K562 (cell line): ENCODE measurements at regions not wholly inside any gene's neighbourhood (a gene's known extent, or its start where the extent isn't known, plus 50 kb on each side); places are given as distances from the start of the nearest gene placed in this dataset.
A peak's percentile ranks its signal among the peaks of the same experiment; 100 is the strongest.

Experiments used
- ATAC-seq: fragments of 200-7000 bp; cut with Tn5 transposase; 3 replicates; pipeline ENCODE4 v1.9.1; 2020; ENCODE audit warnings: moderate library complexity
- BruUV-seq: library from RNA; stranded (reverse); fragments of 400-500 nt; replicated peaks from 2 replicates; lab custom pipeline; 2021; lab: Mats Ljungman, UMichigan
- CTCF ChIA-PET: fragments of 300-600 bp; formaldehyde crosslinking; extraction: SDS; loops from one replicate; lab custom pipeline; 2021; ENCODE audit warnings: low intra/inter-chr PET ratio; lab: Yijun Ruan, JAX
- POLR2A ChIA-PET: fragments of 300-600, 350-650 bp; sonication (Branson Sonifier 250); formaldehyde crosslinking; extraction: SDS; loops from one replicate; lab custom pipeline; 2021; ENCODE audit warnings: antibody characterized with exemption, inconsistent platforms; lab: Yijun Ruan, JAX
- DNase-seq, 4 experiments: peaks; one replicate each; pipeline versions ENCODE4 v3.0.0 to v3.0.0-alpha.2; 2011 to 2018; ENCODE audit warnings: low spot score in 3 of 4, mixed read lengths in 3 of 4; ENCODE audit errors: extremely low read depth in 1 of 4
- FAIRE-seq: peaks from 2 replicates; lab custom pipeline; 2011; peaks lifted over from hg19 to GRCh38; lab: Jason Lieb, UNC
- H2AFZ ChIP-seq: 2 replicates; pipeline ENCODE4 v1.6.0; 2011; ENCODE audit warnings: low read depth, low read length, control low read depth, inconsistent platforms
- H3K27ac ChIP-seq: fragments of 200-600 bp; 3 replicates; pipeline ENCODE4 v1.8.0; 2011; ENCODE audit warnings: low read depth, mild to moderate bottlenecking, control low read depth, inconsistent platforms, low read length, moderate library complexity, mixed read lengths; ENCODE audit errors: extremely low read depth
- H3K27me3 ChIP-seq, 2 experiments: fragments of 300-600 bp in 1 of 2; 2 replicates in 1 of 2; 3 replicates in 1 of 2; pipeline versions ENCODE4 v1.6.0 to v1.8.0; 2011; ENCODE audit warnings: inconsistent platforms in 2 of 2, low read length in 2 of 2, mild to moderate bottlenecking in 1 of 2, mixed read lengths in 1 of 2, moderate library complexity in 1 of 2; ENCODE audit not compliant: control insufficient read depth in 2 of 2, insufficient read depth in 2 of 2
- H3K36me3 ChIP-seq: fragments of 300-600 bp; 3 replicates; pipeline ENCODE4 v1.8.0; 2011; ENCODE audit warnings: mild to moderate bottlenecking, low read length, inconsistent platforms; ENCODE audit not compliant: control insufficient read depth, insufficient read depth
- H3K4me1 ChIP-seq, 2 experiments: fragments of 200-600 bp in 1 of 2; replicated peaks in 1 of 2; 2 replicates in 1 of 2; 3 replicates in 1 of 2; pipeline versions ENCODE4 v1.5.1 to v1.8.0; 2011; ENCODE audit warnings: inconsistent platforms in 2 of 2, low read length in 2 of 2, mild to moderate bottlenecking in 1 of 2, mixed read lengths in 1 of 2, moderate library complexity in 1 of 2; ENCODE audit not compliant: control insufficient read depth in 2 of 2, insufficient read depth in 2 of 2
- H3K4me2 ChIP-seq: 2 replicates; pipeline ENCODE4 v1.6.1; 2011; ENCODE audit warnings: low read length, control low read depth, inconsistent platforms, mixed read lengths; ENCODE audit not compliant: insufficient read depth
- H3K4me3 ChIP-seq: fragments of 200-600 bp; sonication (generic), shearing (Covaris generic); 2 replicates; pipeline ENCODE4 v1.5.1; 2016; ENCODE audit warnings: control low read depth, inconsistent platforms
- H3K79me2 ChIP-seq: fragments of 200-600 bp; 3 replicates; pipeline ENCODE4 v1.8.0; 2011; ENCODE audit warnings: low read length, inconsistent platforms; ENCODE audit not compliant: control insufficient read depth, insufficient read depth
- H3K9ac ChIP-seq, 2 experiments: 2 replicates each; pipeline versions ENCODE4 v1.6.0 to v1.6.1; 2011; ENCODE audit warnings: low read depth in 2 of 2, low read length in 2 of 2, control low read depth in 1 of 2, inconsistent platforms in 1 of 2, mild to moderate bottlenecking in 1 of 2, mixed read lengths in 1 of 2; ENCODE audit not compliant: insufficient read depth in 1 of 2
- H3K9me1 ChIP-seq: one replicate; pipeline ENCODE4 v1.6.0; 2011; ENCODE audit warnings: inconsistent platforms, mild to moderate bottlenecking, low read length, moderate library complexity; ENCODE audit not compliant: control insufficient read depth, insufficient read depth
- H3K9me3 ChIP-seq: replicated peaks from 2 replicates; pipeline ENCODE4 v1.5.1; 2011; ENCODE audit warnings: low read depth, low read length, inconsistent platforms; ENCODE audit not compliant: control insufficient read depth, insufficient read depth
- H4K20me1 ChIP-seq: replicated peaks from 2 replicates; pipeline ENCODE4 v1.6.1; 2011; ENCODE audit warnings: low read length, inconsistent platforms, mixed read lengths; ENCODE audit not compliant: control insufficient read depth, insufficient read depth
- C11orf30 ChIP-seq: fragments of 450-650 bp; IDR thresholded peaks from 2 replicates; pipeline ENCODE4 v1.6.1; 2016; ENCODE audit warnings: low read depth, mild to moderate bottlenecking
- ESRRA ChIP-seq: fragments of 450-650 bp; IDR thresholded peaks from 2 replicates; pipeline ENCODE4 v1.6.1; 2014; ENCODE audit warnings: low read depth, mild to moderate bottlenecking, moderate library complexity, borderline replicate concordance
- LCOR ChIP-seq: sonication (generic); formaldehyde crosslinking; IDR thresholded peaks from 2 replicates; pipeline ENCODE4 v1.8.0; 2022; ENCODE audit warnings: mild to moderate bottlenecking, missing genetic modification reagents
- MAFF ChIP-seq: IDR thresholded peaks from 2 replicates; pipeline ENCODE4 v1.6.1; 2012; ENCODE audit warnings: low read length, improper control_type of control experiment
- MAFG ChIP-seq: fragments of 450-650 bp; conservative IDR thresholded peaks from 2 replicates; pipeline ENCODE4 v1.6.1; 2016; ENCODE audit warnings: missing genetic modification characterization, missing compliant biosample characterization
- MAFK ChIP-seq: IDR thresholded peaks from 2 replicates; pipeline ENCODE4 v1.6.1; 2011; ENCODE audit warnings: low read length, improper control_type of control experiment
- SOX6 ChIP-seq: fragments of 450-650 bp; IDR thresholded peaks from 2 replicates; pipeline ENCODE4 v1.6.1; 2014; ENCODE audit warnings: mild to moderate bottlenecking
- TCF3 ChIP-seq: sonication (generic); formaldehyde crosslinking; IDR thresholded peaks from 2 replicates; pipeline ENCODE4 v1.4.0; 2020; ENCODE audit warnings: mild to moderate bottlenecking, missing genetic modification reagents
- ZNF316 ChIP-seq: fragments of 450-650 bp; IDR thresholded peaks from 2 replicates; pipeline ENCODE4 v1.6.1; 2016
- ZNF584 ChIP-seq: fragments of 200-800 bp; sonication (Bioruptor generic); IDR thresholded peaks from 2 replicates; pipeline ENCODE4 v1.6.1; 2016; ENCODE audit warnings: low read depth, mild to moderate bottlenecking, missing genetic modification characterization, missing compliant biosample characterization
- WGBS: fragments of 100-300 bp; shearing (Covaris generic); methylation state at CpG from one replicate; pipeline ENCODE4 v1.1.6; 2016; ENCODE audit warnings: low coverage, mixed read lengths; ENCODE audit not compliant: insufficient coverage; ENCODE audit errors: missing lambda C conversion rate; 5-methylcytosine and 5-hydroxymethylcytosine counted together
- in situ Hi-C: fragments of 300-500 bp; cut with MboI; formaldehyde crosslinking; loops from 4 replicates; pipeline ENCODE4 v1.15.0; 2018; ENCODE audit warnings: inconsistent platforms, mixed read lengths
- intact Hi-C: fragments of 100-400 bp; cut with micrococcal nuclease; formaldehyde crosslinking; loops from 2 replicates; pipeline ENCODE4 v1.14.2; 2022

- H4K20me1 ChIP-seq, result no peaks in the 10 kb centered on the region
- no peaks in the 10 kb centered on the region for H3K4me1 ChIP-seq
- no peaks in the 10 kb centered on the region for H3K27me3 ChIP-seq
- in situ Hi-C loops (no loop called here), intact Hi-C loops (no loop called here)
- no peak overlapping the region for H3K27ac ChIP-seq
- ChIA-PET CTCF (no interaction called here), POLR2A (no interaction called here)
- H3K36me3 ChIP-seq, result no peaks in the 10 kb centered on the region
- no peak overlapping the region for H3K9ac ChIP-seq
- no peak overlapping the region for H3K4me3 ChIP-seq
- 3% methylated on average over 3 of the region's 3 CpGs for WGBS
- H3K9me1 ChIP-seq, result no peaks in the 10 kb centered on the region
- TF ChIP-seq SOX6 (no peak), MAFG (tag) (peak; percentile 63), C11orf30 (peak; percentile 74), MAFK (peak; percentile 20; the same call in 1 of the 2 replicates), ZNF316 (peak; percentile 86), LCOR (CRISPR knock-in tag) (no peak), MAFF (peak; percentile 38; the same call in 1 of the 2 replicates)
- no peak for DNase-seq
- BruUV-seq, result no TSS peak
- FAIRE-seq, result no peak
- no peaks in the 10 kb centered on the region for H3K9me3 ChIP-seq
- no peak overlapping the region for H3K4me2 ChIP-seq
- no peak overlapping the region for H2AFZ ChIP-seq
- no peaks in the 10 kb centered on the region for H3K79me2 ChIP-seq
- ATAC-seq, result no peak
These were observed 384.2 kb upstream of the SEMA3A start for GRCh38 chr7:84578825-84579224.

GRCh38 chr7:84568781-84569180 is 374.2 kb upstream of the SEMA3A start:
- FAIRE-seq (no peak), DNase-seq (no peak), ATAC-seq (no peak)
- H3K4me1 ChIP-seq, result no peaks in the 10 kb centered on the region
- WGBS, result 23% methylated on average over 3 of the region's 3 CpGs
- intact Hi-C loops (no loop called here), in situ Hi-C loops (no loop called here)
- H2AFZ ChIP-seq, result no peak overlapping the region
- no peak overlapping the region for H3K9ac ChIP-seq
- ChIA-PET CTCF (no interaction called here), POLR2A (no interaction called here)
- H3K27me3 ChIP-seq, result no peaks in the 10 kb centered on the region
- no peaks in the 10 kb centered on the region for H3K36me3 ChIP-seq
- H3K27ac ChIP-seq, result no peak overlapping the region
- TF ChIP-seq ZNF584 (CRISPR knock-in tag) (no peak), TCF3 (0 out of 2 replicates have a peak, but pooled peaks have one; percentile 10), ESRRA (no peak)
- no peak overlapping the region for H3K4me2 ChIP-seq
- H4K20me1 ChIP-seq, result no peaks in the 10 kb centered on the region
- no peaks in the 10 kb centered on the region for H3K9me1 ChIP-seq
- no peaks in the 10 kb centered on the region for H3K9me3 ChIP-seq
- no peak overlapping the region for H3K4me3 ChIP-seq
- H3K79me2 ChIP-seq, result no peaks in the 10 kb centered on the region
- no TSS peak for BruUV-seq
